Gastroesophageal sphincter (tissue), 3 donors: ENCODE measurements at regions not wholly inside any gene's neighbourhood (a gene's known extent, or its start where the extent isn't known, plus 50 kb on each side); places are given as distances from the start of the nearest gene placed in this dataset.

Experiments
- POLR2AphosphoS5 ChIP-seq: sonication (generic); formaldehyde crosslinking; IDR thresholded peaks from one replicate; pipeline ENCODE4 v1.6.1; 2017; ENCODE audit warnings: antibody characterized with exemption
- TF ChIP-seq, protein P1 (sequence below), 4 experiments: fragments of 200-600 bp in 2 of 4; fragments of 450-650 bp in 2 of 4; sonication (generic) in 1 of 4; IDR thresholded peaks; one replicate each; pipeline ENCODE4 v1.5.1; 2017 to 2019; ENCODE audit warnings: antibody characterized with exemption in 4 of 4, mild to moderate bottlenecking in 2 of 4, moderate library complexity in 2 of 4

DNA sequence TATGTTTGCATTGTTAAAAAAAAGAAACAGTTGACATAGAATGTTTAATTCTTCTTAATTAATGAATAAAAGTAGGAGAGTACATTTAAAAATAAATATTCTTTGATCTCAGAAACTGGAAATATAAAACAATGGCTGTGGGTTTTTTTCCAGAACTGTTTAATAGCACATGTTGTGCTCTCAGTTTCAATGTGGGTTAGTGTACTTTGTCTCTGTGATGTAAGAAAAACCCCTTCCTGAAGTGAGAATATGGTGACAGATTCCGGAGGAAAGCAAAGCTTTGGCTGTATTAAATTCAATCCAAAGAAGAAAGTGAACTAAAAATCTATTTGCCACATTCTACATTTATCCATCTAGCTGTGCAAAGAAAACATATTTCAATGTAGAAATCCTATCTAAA, 261.9 kb upstream of the ADGRL3 start:
- TF ChIP-seq, protein P1, sequence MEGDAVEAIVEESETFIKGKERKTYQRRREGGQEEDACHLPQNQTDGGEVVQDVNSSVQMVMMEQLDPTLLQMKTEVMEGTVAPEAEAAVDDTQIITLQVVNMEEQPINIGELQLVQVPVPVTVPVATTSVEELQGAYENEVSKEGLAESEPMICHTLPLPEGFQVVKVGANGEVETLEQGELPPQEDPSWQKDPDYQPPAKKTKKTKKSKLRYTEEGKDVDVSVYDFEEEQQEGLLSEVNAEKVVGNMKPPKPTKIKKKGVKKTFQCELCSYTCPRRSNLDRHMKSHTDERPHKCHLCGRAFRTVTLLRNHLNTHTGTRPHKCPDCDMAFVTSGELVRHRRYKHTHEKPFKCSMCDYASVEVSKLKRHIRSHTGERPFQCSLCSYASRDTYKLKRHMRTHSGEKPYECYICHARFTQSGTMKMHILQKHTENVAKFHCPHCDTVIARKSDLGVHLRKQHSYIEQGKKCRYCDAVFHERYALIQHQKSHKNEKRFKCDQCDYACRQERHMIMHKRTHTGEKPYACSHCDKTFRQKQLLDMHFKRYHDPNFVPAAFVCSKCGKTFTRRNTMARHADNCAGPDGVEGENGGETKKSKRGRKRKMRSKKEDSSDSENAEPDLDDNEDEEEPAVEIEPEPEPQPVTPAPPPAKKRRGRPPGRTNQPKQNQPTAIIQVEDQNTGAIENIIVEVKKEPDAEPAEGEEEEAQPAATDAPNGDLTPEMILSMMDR (IDR thresholded peaks at IDR 0.05) = no peak
- TF ChIP-seq POLR2AphosphoS5 = no peak
